ENCODE measurements at regions not wholly inside any gene's neighbourhood (a gene's known extent, or its start where the extent isn't known, plus 50 kb on each side); places are given as distances from the start of the nearest gene placed in this dataset.

- WGBS: 51% methylated on average over 1 of the region's 1 CpG
Measured at GRCh38 chr7:69169386-69169785, 428.9 kb upstream of the AUTS2 start.

GRCh38 chr7:69172357-69173077 lies 425.8 kb upstream of the AUTS2 start:
- DNase-seq (ENCODE audit: low spot score): no peak

More at GRCh38 chr7:69169386-69169785, 428.9 kb upstream of the AUTS2 start:
- H3K4me3 ChIP-seq (ENCODE audit: low read depth in 1 of 3, low read length in 3 of 3): no peak overlapping the region
- H3K9ac ChIP-seq (ENCODE audit: low read depth in 1 of 2, low read length in 2 of 2): no peak overlapping the region
- H3K4me1 ChIP-seq (ENCODE audit: control insufficient read depth in 4 of 4, insufficient read depth in 4 of 4, low read length in 3 of 4): peaks cover 0 to 4% (median 0%) of the 10 kb centered on the region in 4 donors
- TF ChIP-seq, protein P1, sequence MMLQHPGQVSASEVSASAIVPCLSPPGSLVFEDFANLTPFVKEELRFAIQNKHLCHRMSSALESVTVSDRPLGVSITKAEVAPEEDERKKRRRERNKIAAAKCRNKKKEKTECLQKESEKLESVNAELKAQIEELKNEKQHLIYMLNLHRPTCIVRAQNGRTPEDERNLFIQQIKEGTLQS (IDR thresholded peaks at IDR 0.05): no peak
- TF ChIP-seq MAX (IDR thresholded peaks at IDR 0.05): no peak
- no peak for TF ChIP-seq HNF4G (IDR thresholded peaks at IDR 0.05)
- no peak for TF ChIP-seq NR2F2 (IDR thresholded peaks at IDR 0.05)
- TF ChIP-seq SP1 (IDR thresholded peaks at IDR 0.05): no peak
- TF ChIP-seq HNF4A (conservative IDR thresholded peaks at IDR 0.05): no peak
- TF ChIP-seq, protein P2, sequence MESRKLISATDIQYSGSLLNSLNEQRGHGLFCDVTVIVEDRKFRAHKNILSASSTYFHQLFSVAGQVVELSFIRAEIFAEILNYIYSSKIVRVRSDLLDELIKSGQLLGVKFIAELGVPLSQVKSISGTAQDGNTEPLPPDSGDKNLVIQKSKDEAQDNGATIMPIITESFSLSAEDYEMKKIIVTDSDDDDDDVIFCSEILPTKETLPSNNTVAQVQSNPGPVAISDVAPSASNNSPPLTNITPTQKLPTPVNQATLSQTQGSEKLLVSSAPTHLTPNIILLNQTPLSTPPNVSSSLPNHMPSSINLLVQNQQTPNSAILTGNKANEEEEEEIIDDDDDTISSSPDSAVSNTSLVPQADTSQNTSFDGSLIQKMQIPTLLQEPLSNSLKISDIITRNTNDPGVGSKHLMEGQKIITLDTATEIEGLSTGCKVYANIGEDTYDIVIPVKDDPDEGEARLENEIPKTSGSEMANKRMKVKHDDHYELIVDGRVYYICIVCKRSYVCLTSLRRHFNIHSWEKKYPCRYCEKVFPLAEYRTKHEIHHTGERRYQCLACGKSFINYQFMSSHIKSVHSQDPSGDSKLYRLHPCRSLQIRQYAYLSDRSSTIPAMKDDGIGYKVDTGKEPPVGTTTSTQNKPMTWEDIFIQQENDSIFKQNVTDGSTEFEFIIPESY (IDR thresholded peaks at IDR 0.05): no peak
- no peak for TF ChIP-seq GABPA (IDR thresholded peaks at IDR 0.05 in 1 of 2, conservative IDR thresholded peaks at IDR 0.05 in 1 of 2)
- TF ChIP-seq, protein P3, sequence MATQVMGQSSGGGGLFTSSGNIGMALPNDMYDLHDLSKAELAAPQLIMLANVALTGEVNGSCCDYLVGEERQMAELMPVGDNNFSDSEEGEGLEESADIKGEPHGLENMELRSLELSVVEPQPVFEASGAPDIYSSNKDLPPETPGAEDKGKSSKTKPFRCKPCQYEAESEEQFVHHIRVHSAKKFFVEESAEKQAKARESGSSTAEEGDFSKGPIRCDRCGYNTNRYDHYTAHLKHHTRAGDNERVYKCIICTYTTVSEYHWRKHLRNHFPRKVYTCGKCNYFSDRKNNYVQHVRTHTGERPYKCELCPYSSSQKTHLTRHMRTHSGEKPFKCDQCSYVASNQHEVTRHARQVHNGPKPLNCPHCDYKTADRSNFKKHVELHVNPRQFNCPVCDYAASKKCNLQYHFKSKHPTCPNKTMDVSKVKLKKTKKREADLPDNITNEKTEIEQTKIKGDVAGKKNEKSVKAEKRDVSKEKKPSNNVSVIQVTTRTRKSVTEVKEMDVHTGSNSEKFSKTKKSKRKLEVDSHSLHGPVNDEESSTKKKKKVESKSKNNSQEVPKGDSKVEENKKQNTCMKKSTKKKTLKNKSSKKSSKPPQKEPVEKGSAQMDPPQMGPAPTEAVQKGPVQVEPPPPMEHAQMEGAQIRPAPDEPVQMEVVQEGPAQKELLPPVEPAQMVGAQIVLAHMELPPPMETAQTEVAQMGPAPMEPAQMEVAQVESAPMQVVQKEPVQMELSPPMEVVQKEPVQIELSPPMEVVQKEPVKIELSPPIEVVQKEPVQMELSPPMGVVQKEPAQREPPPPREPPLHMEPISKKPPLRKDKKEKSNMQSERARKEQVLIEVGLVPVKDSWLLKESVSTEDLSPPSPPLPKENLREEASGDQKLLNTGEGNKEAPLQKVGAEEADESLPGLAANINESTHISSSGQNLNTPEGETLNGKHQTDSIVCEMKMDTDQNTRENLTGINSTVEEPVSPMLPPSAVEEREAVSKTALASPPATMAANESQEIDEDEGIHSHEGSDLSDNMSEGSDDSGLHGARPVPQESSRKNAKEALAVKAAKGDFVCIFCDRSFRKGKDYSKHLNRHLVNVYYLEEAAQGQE (IDR thresholded peaks at IDR 0.05): no peak
- TF ChIP-seq FOXA1 (IDR thresholded peaks at IDR 0.05): no peak
- TF ChIP-seq YY1 (IDR thresholded peaks at IDR 0.05): no peak
- no peak for TF ChIP-seq JUND (IDR thresholded peaks at IDR 0.05)
- H3K9me3 ChIP-seq (ENCODE audit: control insufficient read depth in 4 of 4, low read length in 3 of 4): no peaks in the 10 kb centered on the region
- no peak for DNase-seq (ENCODE audit: low spot score)
- H3K27ac ChIP-seq (ENCODE audit: low read depth in 1 of 2, low read length in 2 of 2): no peak overlapping the region
- no peaks in the 10 kb centered on the region for H3K36me3 ChIP-seq (ENCODE audit: control insufficient read depth in 4 of 4, insufficient read depth in 3 of 4, low read depth in 1 of 4, low read length in 3 of 4)
- H3K27me3 ChIP-seq (ENCODE audit: control insufficient read depth in 4 of 4, insufficient read depth in 4 of 4, low read length in 3 of 4): no peaks in the 10 kb centered on the region

More at GRCh38 chr7:69172357-69173077, 425.8 kb upstream of the AUTS2 start:
- TF ChIP-seq, protein P2 (IDR thresholded peaks at IDR 0.05): no peak
- Histone ChIP-seq H3K9ac (ENCODE audit: low read depth in 1 of 2, low read length in 2 of 2) (no peak overlapping the region), H3K36me3 (ENCODE audit: control insufficient read depth in 4 of 4, insufficient read depth in 3 of 4, low read depth in 1 of 4, low read length in 3 of 4) (no peaks in the 10 kb centered on the region), H3K27ac (ENCODE audit: low read depth in 1 of 2, low read length in 2 of 2) (no peak overlapping the region), H3K4me3 (ENCODE audit: low read depth in 1 of 3, low read length in 3 of 3) (no peak overlapping the region), H3K9me3 (ENCODE audit: control insufficient read depth in 4 of 4, low read length in 3 of 4) (no peaks in the 10 kb centered on the region), H3K4me1 (ENCODE audit: control insufficient read depth in 4 of 4, insufficient read depth in 4 of 4, low read length in 3 of 4) (peaks cover 0 to 4% (median 0%) of the 10 kb centered on the region in 4 donors), H3K27me3 (ENCODE audit: control insufficient read depth in 4 of 4, insufficient read depth in 4 of 4, low read length in 3 of 4) (no peaks in the 10 kb centered on the region)
- WGBS: 64% methylated on average over 10 of the region's 10 CpGs
